Upper lobe of right lung (tissue), 1 donor: ENCODE measurements at regions not wholly inside any gene's neighbourhood (a gene's known extent, or its start where the extent isn't known, plus 50 kb on each side); places are given as distances from the start of the nearest gene placed in this dataset.

ENCODE experiments used
- ATAC-seq: fragments of 200-7000 bp; cut with Tn5 transposase; one replicate; pipeline ENCODE4 v1.9.1; 2020; ENCODE audit warnings: mild to moderate bottlenecking, moderate library complexity
- DNase-seq: peaks from one replicate; pipeline ENCODE4 v3.0.0-alpha.2; 2020
- H3K27ac ChIP-seq: fragments of 200-600 bp; one replicate; pipeline ENCODE4 v1.8.0; 2022
- H3K27me3 ChIP-seq: fragments of 200-600 bp; one replicate; pipeline ENCODE4 v1.8.0; 2022; ENCODE audit warnings: mild to moderate bottlenecking
- H3K36me3 ChIP-seq: fragments of 200-600 bp; one replicate; pipeline ENCODE4 v1.8.0; 2022
- H3K4me1 ChIP-seq: fragments of 200-600 bp; one replicate; pipeline ENCODE4 v1.8.0; 2022
- H3K4me3 ChIP-seq: fragments of 200-600 bp; one replicate; pipeline ENCODE4 v1.8.0; 2022; ENCODE audit warnings: mild to moderate bottlenecking
- H3K9me3 ChIP-seq: fragments of 200-600 bp; one replicate; pipeline ENCODE4 v1.8.0; 2022
- intact Hi-C: fragments of 100-400 bp; cut with DNase I; formaldehyde crosslinking; loops from one replicate; pipeline ENCODE4 v1.11.0; 2022
- TF ChIP-seq, protein P1 (sequence below): fragments of 200-600 bp; IDR thresholded peaks from one replicate; pipeline ENCODE4 v1.8.0; 2022; ENCODE audit warnings: antibody characterized with exemption
- donor health status: DM: no; HTN: yes; CAD: no; lungs with severe emphysema.

GRCh38 chr1:101709721-101710120, 287.0 kb downstream of the OLFM3 start:
- intact Hi-C loops: no loop called here

GRCh38 chr1:101713760-101714159, 283.0 kb downstream of the OLFM3 start:
- no peak overlapping the region for H3K4me3 ChIP-seq
- H3K36me3 ChIP-seq: no peaks in the 10 kb centered on the region
- no peak for ATAC-seq
- no peaks in the 10 kb centered on the region for H3K4me1 ChIP-seq
- no peak overlapping the region for H3K27ac ChIP-seq
- intact Hi-C loops: no loop called here
- DNase-seq: no peak
- TF ChIP-seq, protein P1, sequence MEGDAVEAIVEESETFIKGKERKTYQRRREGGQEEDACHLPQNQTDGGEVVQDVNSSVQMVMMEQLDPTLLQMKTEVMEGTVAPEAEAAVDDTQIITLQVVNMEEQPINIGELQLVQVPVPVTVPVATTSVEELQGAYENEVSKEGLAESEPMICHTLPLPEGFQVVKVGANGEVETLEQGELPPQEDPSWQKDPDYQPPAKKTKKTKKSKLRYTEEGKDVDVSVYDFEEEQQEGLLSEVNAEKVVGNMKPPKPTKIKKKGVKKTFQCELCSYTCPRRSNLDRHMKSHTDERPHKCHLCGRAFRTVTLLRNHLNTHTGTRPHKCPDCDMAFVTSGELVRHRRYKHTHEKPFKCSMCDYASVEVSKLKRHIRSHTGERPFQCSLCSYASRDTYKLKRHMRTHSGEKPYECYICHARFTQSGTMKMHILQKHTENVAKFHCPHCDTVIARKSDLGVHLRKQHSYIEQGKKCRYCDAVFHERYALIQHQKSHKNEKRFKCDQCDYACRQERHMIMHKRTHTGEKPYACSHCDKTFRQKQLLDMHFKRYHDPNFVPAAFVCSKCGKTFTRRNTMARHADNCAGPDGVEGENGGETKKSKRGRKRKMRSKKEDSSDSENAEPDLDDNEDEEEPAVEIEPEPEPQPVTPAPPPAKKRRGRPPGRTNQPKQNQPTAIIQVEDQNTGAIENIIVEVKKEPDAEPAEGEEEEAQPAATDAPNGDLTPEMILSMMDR: no peak
- H3K9me3 ChIP-seq: no peaks in the 10 kb centered on the region
- H3K27me3 ChIP-seq: no peaks in the 10 kb centered on the region

More at GRCh38 chr1:101709721-101710120, 287.0 kb downstream of the OLFM3 start:
- TF ChIP-seq, protein P1: no peak
- Histone ChIP-seq H3K36me3 (no peaks in the 10 kb centered on the region), H3K4me3 (no peak overlapping the region), H3K27me3 (no peaks in the 10 kb centered on the region), H3K4me1 (no peaks in the 10 kb centered on the region), H3K9me3 (no peaks in the 10 kb centered on the region), H3K27ac (no peak overlapping the region)
- no peak for DNase-seq
- no peak for ATAC-seq

DNA sequence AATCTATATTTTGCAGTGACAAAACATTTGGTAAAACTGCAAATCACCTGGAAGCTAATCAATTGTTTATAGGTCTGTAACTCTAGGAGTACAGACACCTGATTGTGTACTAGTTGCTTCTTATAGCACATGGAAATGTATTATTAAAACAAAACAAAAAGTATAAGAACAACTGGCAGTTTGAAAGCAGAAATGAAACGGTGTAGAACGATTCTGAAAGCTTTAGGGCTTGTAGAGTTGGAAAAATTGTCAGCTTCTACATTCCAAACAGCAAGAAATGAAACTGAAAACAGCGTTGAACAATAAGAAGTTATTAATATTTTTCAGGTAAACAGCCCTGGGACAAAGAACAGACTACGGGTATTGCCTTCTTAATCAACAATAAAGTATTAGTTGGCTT, 273.3 kb downstream of the OLFM3 start:
- intact Hi-C loops: no loop called here
- no peaks in the 10 kb centered on the region for H3K4me1 ChIP-seq
- TF ChIP-seq, protein P1: no peak
- no peak overlapping the region for H3K27ac ChIP-seq
- no peaks in the 10 kb centered on the region for H3K27me3 ChIP-seq
- ATAC-seq: no peak
- no peaks in the 10 kb centered on the region for H3K36me3 ChIP-seq
- no peaks in the 10 kb centered on the region for H3K9me3 ChIP-seq
- no peak for DNase-seq
- no peak overlapping the region for H3K4me3 ChIP-seq

GRCh38 chr1:101728029-101728428, 268.7 kb downstream of the OLFM3 start:
- no peaks in the 10 kb centered on the region for H3K27me3 ChIP-seq
- H3K36me3 ChIP-seq: no peaks in the 10 kb centered on the region
- DNase-seq (no peak), ATAC-seq (no peak)
- H3K27ac ChIP-seq: no peak overlapping the region
- H3K4me3 ChIP-seq: no peak overlapping the region
- TF ChIP-seq, protein P1: no peak
- intact Hi-C loops: no loop called here
- H3K9me3 ChIP-seq: no peaks in the 10 kb centered on the region
- H3K4me1 ChIP-seq: no peaks in the 10 kb centered on the region

DNA sequence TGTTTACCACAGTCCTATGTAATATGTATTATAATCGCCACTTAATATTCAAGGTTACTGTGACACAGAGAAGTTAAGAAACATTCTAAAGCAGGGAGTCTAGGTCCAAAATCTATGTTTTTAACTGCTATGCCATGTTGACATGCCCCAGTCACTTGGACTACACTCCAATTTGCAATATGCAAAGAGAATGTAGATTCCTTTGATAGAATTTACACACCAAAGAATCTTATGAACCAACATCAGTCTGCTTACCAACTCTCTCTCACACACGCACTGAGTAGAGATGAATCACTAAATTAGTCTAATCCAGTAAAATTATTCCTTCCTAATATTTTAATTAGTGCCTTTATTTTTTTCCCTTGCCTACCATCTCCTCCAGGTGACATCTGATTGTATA, 266.2 kb downstream of the OLFM3 start:
- TF ChIP-seq, protein P1: no peak
- H3K4me1 ChIP-seq: no peaks in the 10 kb centered on the region
- no peaks in the 10 kb centered on the region for H3K9me3 ChIP-seq
- ATAC-seq: no peak
- intact Hi-C loops: no loop called here
- no peak for DNase-seq
- H3K4me3 ChIP-seq: no peak overlapping the region
- no peaks in the 10 kb centered on the region for H3K36me3 ChIP-seq
- no peaks in the 10 kb centered on the region for H3K27me3 ChIP-seq
- no peak overlapping the region for H3K27ac ChIP-seq

DNA sequence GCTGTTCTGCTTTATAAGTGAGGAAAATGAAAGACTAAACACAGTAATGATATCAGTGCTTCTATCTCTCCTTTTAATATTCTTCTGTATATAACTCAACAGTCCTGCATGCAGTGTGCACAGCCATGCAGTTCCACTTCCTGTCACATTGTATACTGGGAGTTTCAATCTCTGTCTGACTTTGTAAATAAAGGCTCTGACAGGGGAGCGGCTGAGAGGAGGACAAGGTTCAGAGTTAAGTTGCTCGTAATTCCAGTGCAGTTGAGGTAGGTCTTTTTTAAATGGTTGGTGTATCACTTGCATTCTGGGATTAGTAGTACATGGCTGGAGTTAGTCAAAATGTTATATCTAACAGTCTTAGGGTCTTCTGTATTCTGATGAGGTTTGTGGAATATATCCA, 264.5 kb downstream of the OLFM3 start:
- H3K36me3 ChIP-seq: no peaks in the 10 kb centered on the region
- no peak overlapping the region for H3K27ac ChIP-seq
- ATAC-seq (no peak), DNase-seq (no peak)
- H3K4me3 ChIP-seq: no peak overlapping the region
- H3K4me1 ChIP-seq: no peaks in the 10 kb centered on the region
- H3K27me3 ChIP-seq: no peaks in the 10 kb centered on the region
- no peaks in the 10 kb centered on the region for H3K9me3 ChIP-seq
- intact Hi-C loops: no loop called here
- TF ChIP-seq, protein P1: no peak
